Kidney (tissue), 13 donors: ENCODE measurements at regions not wholly inside any gene's neighbourhood (a gene's known extent, or its start where the extent isn't known, plus 50 kb on each side); places are given as distances from the start of the nearest gene placed in this dataset.

Experiments
- DNase-seq, 5 donors: peaks; one replicate each; pipeline ENCODE4 v3.0.0-alpha.2; 2013 to 2020
- FAIRE-seq: peaks from 2 replicates; lab custom pipeline; 2012; peaks lifted over from hg19 to GRCh38; lab: Jason Lieb, UNC
- H3K27ac ChIP-seq, 2 donors: one replicate each; pipeline ENCODE4 v1.7.0; 2013; ENCODE audit warnings: low read depth in 2 of 2, low read length in 2 of 2, inconsistent platforms in 1 of 2
- H3K27me3 ChIP-seq: one replicate; pipeline ENCODE4 v1.7.1; 2013; ENCODE audit warnings: low read length, inconsistent platforms; ENCODE audit not compliant: control insufficient read depth, insufficient read depth
- H3K36me3 ChIP-seq, 3 donors: one replicate each; pipeline versions ENCODE4 v1.7.0 to v1.7.1; 2013; ENCODE audit warnings: low read length in 3 of 3, control low read depth in 1 of 3, inconsistent platforms in 1 of 3; ENCODE audit not compliant: insufficient read depth in 3 of 3, control insufficient read depth in 2 of 3
- H3K4me1 ChIP-seq, 3 donors: one replicate each; pipeline versions ENCODE4 v1.7.0 to v1.7.1; 2013; ENCODE audit warnings: low read length in 3 of 3, inconsistent platforms in 1 of 3, low read depth in 1 of 3; ENCODE audit not compliant: control insufficient read depth in 2 of 3, insufficient read depth in 2 of 3
- H3K4me3 ChIP-seq, 3 donors: one replicate each; pipeline versions ENCODE4 v1.7.0 to v1.8.1; 2013; ENCODE audit warnings: low read length in 3 of 3, control low read depth in 1 of 3, inconsistent platforms in 1 of 3
- H3K9ac ChIP-seq, 3 donors: one replicate each; pipeline versions ENCODE4 v1.7.0 to v1.7.1; 2013; ENCODE audit warnings: low read length in 3 of 3, control low read depth in 1 of 3, inconsistent platforms in 1 of 3
- H3K9me3 ChIP-seq, 3 donors: one replicate each; pipeline versions ENCODE4 v1.7.0 to v1.7.1; 2013; ENCODE audit warnings: low read length in 3 of 3, control low read depth in 1 of 3, inconsistent platforms in 1 of 3; ENCODE audit not compliant: control insufficient read depth in 2 of 3, insufficient read depth in 1 of 3
- CTCF ChIP-seq: IDR thresholded peaks from 3 replicates; pipeline ENCODE4 v1.5.1; 2012; ENCODE audit warnings: mild to moderate bottlenecking, moderate library complexity, borderline replicate concordance; ENCODE audit not compliant: insufficient read depth; ENCODE audit errors: extremely low read depth
- intact Hi-C: fragments of 100-400 bp; cut with DNase I; formaldehyde crosslinking; loops from one replicate; pipeline ENCODE4 v1.11.1; 2022
- donor health status: control.
- donor health status: control.
- donor health status: control.
- donor health status: control.
- donor health status: control.
- donor health status: DM: yes; HTN: yes; CAD: no.
- donor health status: Normal renal cell carcinoma (clear cell type).

GRCh38 chr4:152243896-152244595 is 291.8 kb downstream of the FBXW7 start:
- H3K27me3 ChIP-seq = no peaks in the 10 kb centered on the region
- H3K9ac ChIP-seq = no peak overlapping the region
- no peak overlapping the region for H3K27ac ChIP-seq
- intact Hi-C loops = no loop called here
- H3K9me3 ChIP-seq = no peaks in the 10 kb centered on the region
- DNase-seq (peak in 1 of 5 donors; percentile 20), FAIRE-seq (no peak)
- no peak for TF ChIP-seq CTCF
- H3K4me1 ChIP-seq = no peaks in the 10 kb centered on the region
- H3K36me3 ChIP-seq = no peaks in the 10 kb centered on the region
- no peak overlapping the region for H3K4me3 ChIP-seq

GRCh38 chr4:152243206-152243605 is 292.7 kb downstream of the FBXW7 start:
- Histone ChIP-seq H3K9me3 (no peaks in the 10 kb centered on the region), H3K9ac (no peak overlapping the region), H3K4me3 (no peak overlapping the region), H3K27me3 (no peaks in the 10 kb centered on the region), H3K27ac (no peak overlapping the region), H3K4me1 (no peaks in the 10 kb centered on the region), H3K36me3 (no peaks in the 10 kb centered on the region)
- intact Hi-C loops = no loop called here
- DNase-seq (no peak), FAIRE-seq (no peak)
- no peak for TF ChIP-seq CTCF

GRCh38 chr4:152240232-152240631 is 295.7 kb downstream of the FBXW7 start:
- FAIRE-seq (no peak), DNase-seq (no peak)
- no peaks in the 10 kb centered on the region for H3K27me3 ChIP-seq
- H3K4me3 ChIP-seq = no peak overlapping the region
- no peak overlapping the region for H3K9ac ChIP-seq
- H3K36me3 ChIP-seq = no peaks in the 10 kb centered on the region
- intact Hi-C loops = no loop called here
- H3K4me1 ChIP-seq = no peaks in the 10 kb centered on the region
- no peaks in the 10 kb centered on the region for H3K9me3 ChIP-seq
- no peak overlapping the region for H3K27ac ChIP-seq
- TF ChIP-seq CTCF = no peak

GRCh38 chr4:152239216-152239615 is 296.7 kb downstream of the FBXW7 start:
- Histone ChIP-seq H3K27ac (no peak overlapping the region), H3K9me3 (no peaks in the 10 kb centered on the region), H3K4me3 (no peak overlapping the region), H3K36me3 (no peaks in the 10 kb centered on the region), H3K4me1 (no peaks in the 10 kb centered on the region), H3K27me3 (no peaks in the 10 kb centered on the region), H3K9ac (no peak overlapping the region)
- TF ChIP-seq CTCF = no peak
- FAIRE-seq (no peak), DNase-seq (no peak)
- intact Hi-C loops = no loop called here
